Uterus (tissue), 3 donors: ENCODE measurements at regions not wholly inside any gene's neighbourhood (a gene's known extent, or its start where the extent isn't known, plus 50 kb on each side); places are given as distances from the start of the nearest gene placed in this dataset.

Source experiments
- DNase-seq, 2 donors: peaks; one replicate each; pipeline ENCODE4 v3.0.0-alpha.2; 2019 to 2020
- H3K27ac ChIP-seq, 2 donors: fragments of 200-600 bp; sonication (generic); 1 replicate in 1 of 2; 2 replicates in 1 of 2; pipeline ENCODE4 v1.5.1; 2016 to 2018
- H3K27me3 ChIP-seq, 2 donors: fragments of 200-600 bp; sonication (generic); one replicate each; pipeline ENCODE4 v1.5.1; 2018 to 2019; ENCODE audit warnings: control low read depth in 1 of 2
- H3K36me3 ChIP-seq, 2 donors: fragments of 200-600 bp; sonication (generic); one replicate each; pipeline ENCODE4 v1.5.1; 2019; ENCODE audit warnings: control low read depth in 1 of 2
- H3K4me1 ChIP-seq, 2 donors: fragments of 200-600 bp; sonication (generic); one replicate each; pipeline ENCODE4 v1.5.1; 2018 to 2019; ENCODE audit warnings: control low read depth in 1 of 2
- H3K4me3 ChIP-seq, 2 donors: fragments of 200-600 bp; sonication (generic); 1 replicate in 1 of 2; 2 replicates in 1 of 2; pipeline ENCODE4 v1.5.1; 2018 to 2019; ENCODE audit warnings: mild to moderate bottlenecking in 1 of 2
- H3K9me3 ChIP-seq, 2 donors: fragments of 200-600 bp; sonication (generic); one replicate each; pipeline ENCODE4 v1.5.1; 2019; ENCODE audit warnings: control low read depth in 1 of 2
- CTCF ChIP-seq, 4 experiments: fragments of 200-600 bp in 2 of 4; fragments of 450-650 bp in 2 of 4; sonication (generic) in 2 of 4; IDR thresholded peaks; one replicate each; pipeline ENCODE4 v1.5.1; 2016 to 2019; ENCODE audit warnings: antibody characterized with exemption in 4 of 4, mild to moderate bottlenecking in 2 of 4, moderate library complexity in 1 of 4
- POLR2A ChIP-seq, 2 donors: fragments of 450-650 bp; IDR thresholded peaks; one replicate each; pipeline ENCODE4 v1.6.1; 2016; ENCODE audit warnings: antibody characterized with exemption in 2 of 2, mild to moderate bottlenecking in 1 of 2, moderate library complexity in 1 of 2
- intact Hi-C: fragments of 100-400 bp; cut with DNase I; formaldehyde crosslinking; loops from one replicate; pipeline ENCODE4 v1.15.1; 2023; ENCODE audit warnings: low total_unique reads
- donor health status: DM: yes; HTN: yes; CAD: no.

GRCh38 chr2:129784486-129784885, 195.0 kb upstream of the RAB6C start:
- TF ChIP-seq CTCF (IDR thresholded peaks at IDR 0.05) (no peak), POLR2A (IDR thresholded peaks at IDR 0.05) (no peak)
- intact Hi-C loops: no loop called here
- Histone ChIP-seq H3K27ac (no peak overlapping the region), H3K36me3 (no peaks in the 10 kb centered on the region), H3K4me1 (no peaks in the 10 kb centered on the region), H3K27me3 (no peaks in the 10 kb centered on the region), H3K4me3 (no peak overlapping the region), H3K9me3 (no peaks in the 10 kb centered on the region)
- DNase-seq: no peak

GRCh38 chr2:129791712-129792111, 187.8 kb upstream of the RAB6C start:
- no peaks in the 10 kb centered on the region for H3K9me3 ChIP-seq
- no peak for DNase-seq
- TF ChIP-seq POLR2A (IDR thresholded peaks at IDR 0.05) (no peak), CTCF (IDR thresholded peaks at IDR 0.05) (no peak)
- H3K4me3 ChIP-seq: no peak overlapping the region
- no peaks in the 10 kb centered on the region for H3K27me3 ChIP-seq
- no peaks in the 10 kb centered on the region for H3K36me3 ChIP-seq
- intact Hi-C loops: no loop called here
- no peaks in the 10 kb centered on the region for H3K4me1 ChIP-seq
- H3K27ac ChIP-seq: no peak overlapping the region

GRCh38 chr2:129793431-129793902, 186.0 kb upstream of the RAB6C start:
- no peak overlapping the region for H3K4me3 ChIP-seq
- no peaks in the 10 kb centered on the region for H3K27me3 ChIP-seq
- H3K36me3 ChIP-seq: no peaks in the 10 kb centered on the region
- intact Hi-C loops: no loop called here
- no peak for TF ChIP-seq CTCF (IDR thresholded peaks at IDR 0.05)
- TF ChIP-seq POLR2A (IDR thresholded peaks at IDR 0.05): no peak
- H3K27ac ChIP-seq: no peak overlapping the region
- DNase-seq: no peak
- H3K9me3 ChIP-seq: no peaks in the 10 kb centered on the region
- no peaks in the 10 kb centered on the region for H3K4me1 ChIP-seq

- TF ChIP-seq POLR2A (IDR thresholded peaks at IDR 0.05) (no peak), CTCF (IDR thresholded peaks at IDR 0.05) (no peak)
Observed at GRCh38 chr2:129794116-129794515, 185.3 kb upstream of the RAB6C start.

GRCh38 chr2:129794540-129794939, 184.9 kb upstream of the RAB6C start:
- TF ChIP-seq POLR2A (IDR thresholded peaks at IDR 0.05) (no peak), CTCF (IDR thresholded peaks at IDR 0.05) (no peak)
- intact Hi-C loops: no loop called here
- no peaks in the 10 kb centered on the region for H3K9me3 ChIP-seq
- DNase-seq: no peak
- no peaks in the 10 kb centered on the region for H3K36me3 ChIP-seq
- no peaks in the 10 kb centered on the region for H3K27me3 ChIP-seq
- no peak overlapping the region for H3K4me3 ChIP-seq
- H3K4me1 ChIP-seq: no peaks in the 10 kb centered on the region
- no peak overlapping the region for H3K27ac ChIP-seq

More at GRCh38 chr2:129794116-129794515, 185.3 kb upstream of the RAB6C start:
- H3K4me1 ChIP-seq: no peaks in the 10 kb centered on the region
- H3K36me3 ChIP-seq: no peaks in the 10 kb centered on the region
- no peak overlapping the region for H3K4me3 ChIP-seq
- no peaks in the 10 kb centered on the region for H3K27me3 ChIP-seq
- no peak for DNase-seq
- intact Hi-C loops: no loop called here
- no peak overlapping the region for H3K27ac ChIP-seq
- H3K9me3 ChIP-seq: no peaks in the 10 kb centered on the region
